CD4-positive, alpha-beta T cell (primary cell): ENCODE measurements at regions not wholly inside any gene's neighbourhood (a gene's known extent, or its start where the extent isn't known, plus 50 kb on each side); places are given as distances from the start of the nearest gene placed in this dataset.

Source experiments
- ATAC-seq: fragments of 200-7000 bp; cut with Tn5 transposase; one replicate; pipeline ENCODE4 v1.10.0; 2022; ENCODE audit warnings: mild to moderate bottlenecking; ENCODE audit not compliant: poor library complexity
- CTCF ChIA-PET: fragments of 350-600 bp; sonication (Branson Sonifier 250); formaldehyde crosslinking; loops from one replicate; lab custom pipeline; 2021; ENCODE audit warnings: antibody characterized with exemption, inconsistent platforms; lab: Charles Lee
- POLR2A ChIA-PET: fragments of 350-600 bp; sonication (Branson Sonifier 250); formaldehyde crosslinking; loops from one replicate; lab custom pipeline; 2021; ENCODE audit warnings: antibody characterized with exemption, inconsistent platforms; lab: Charles Lee
- DNase-seq, 14 experiments: peaks; one replicate each; pipeline ENCODE4 v3.0.0-alpha.2; 2013 to 2020; ENCODE audit warnings: mixed read lengths in 2 of 14
- H3K27ac ChIP-seq, 2 donors: one replicate each; pipeline versions ENCODE4 v1.5.1 to v1.7.0; 2013; ENCODE audit warnings: low read length in 2 of 2, low read depth in 1 of 2, mild to moderate bottlenecking in 1 of 2
- H3K27me3 ChIP-seq, 2 experiments: 1 replicate in 1 of 2; 2 replicates in 1 of 2; pipeline versions ENCODE4 v1.6.1 to v1.7.0; 2013; ENCODE audit warnings: low read length in 2 of 2, control low read depth in 1 of 2, mild to moderate bottlenecking in 1 of 2, moderate library complexity in 1 of 2; ENCODE audit not compliant: insufficient read depth in 2 of 2, control insufficient read depth in 1 of 2
- H3K36me3 ChIP-seq: one replicate; pipeline ENCODE4 v1.6.1; 2013; ENCODE audit warnings: low read length, control low read depth; ENCODE audit not compliant: insufficient read depth
- H3K4me1 ChIP-seq: one replicate; pipeline ENCODE4 v1.6.1; 2013; ENCODE audit warnings: low read length, control low read depth; ENCODE audit not compliant: insufficient read depth
- H3K4me3 ChIP-seq: one replicate; pipeline ENCODE4 v1.5.1; 2013; ENCODE audit warnings: mild to moderate bottlenecking, low read length, moderate library complexity
- H3K9me3 ChIP-seq, 2 experiments: 1 replicate in 1 of 2; 2 replicates in 1 of 2; pipeline versions ENCODE4 v1.6.1 to v1.7.0; 2013; ENCODE audit warnings: low read length in 2 of 2, mild to moderate bottlenecking in 2 of 2, control low read depth in 1 of 2, moderate library complexity in 1 of 2; ENCODE audit not compliant: control insufficient read depth in 1 of 2, insufficient read depth in 1 of 2
- H3K27ac Mint-ChIP-seq: one replicate; pipeline ENCODE4 v1.8.0; 2020; ENCODE audit warnings: mixed read lengths
- H3K27me3 Mint-ChIP-seq: one replicate; pipeline ENCODE4 v1.8.0; 2021; ENCODE audit warnings: mixed read lengths
- H3K36me3 Mint-ChIP-seq: one replicate; pipeline ENCODE4 v1.8.0; 2021; ENCODE audit warnings: low read depth, mixed read lengths
- H3K4me1 Mint-ChIP-seq: one replicate; pipeline ENCODE4 v1.8.0; 2021; ENCODE audit warnings: low read depth, mixed read lengths
- H3K4me3 Mint-ChIP-seq: one replicate; pipeline ENCODE4 v1.8.0; 2020; ENCODE audit warnings: mild to moderate bottlenecking, mixed read lengths
- H3K9me3 Mint-ChIP-seq: one replicate; pipeline ENCODE4 v1.8.0; 2020; ENCODE audit warnings: mixed read lengths
- CTCF ChIP-seq: fragments of 200-600 bp; IDR thresholded peaks from one replicate; pipeline ENCODE4 v1.8.0; 2022; ENCODE audit warnings: antibody characterized with exemption, mild to moderate bottlenecking
- intact Hi-C, 2 experiments: fragments of 100-400 bp; cut with DNase I in 1 of 2; cut with micrococcal nuclease in 1 of 2; formaldehyde crosslinking; loops; one replicate each; pipeline versions ENCODE4 v1.15.1 to v1.9.0; 2023 to 2025; cut with DNase I, micrococcal nuclease

- no peak for DNase-seq
- no peak for TF ChIP-seq CTCF
- no peaks in the 10 kb centered on the region for H3K27me3 ChIP-seq
- H3K9me3 ChIP-seq: peaks cover 0 to 6% of the 10 kb centered on the region in 2 experiments
- H3K27ac ChIP-seq: no peak overlapping the region
- ChIA-PET POLR2A (no interaction called here), CTCF (no interaction called here)
- no peaks in the 10 kb centered on the region for H3K4me1 ChIP-seq
- Mint-ChIP-seq H3K27ac (no peak overlapping the region), H3K36me3 (no peaks in the 10 kb centered on the region), H3K4me1 (no peaks in the 10 kb centered on the region), H3K27me3 (no peaks in the 10 kb centered on the region), H3K9me3 (peaks cover 3% of the 10 kb centered on the region), H3K4me3 (no peak overlapping the region)
- ATAC-seq: no peak
- H3K4me3 ChIP-seq: no peak overlapping the region
- H3K36me3 ChIP-seq: no peaks in the 10 kb centered on the region
- intact Hi-C loops: no loop called here
These were observed 492.5 kb downstream of the ACTL7B start for GRCh38 chr9:108363311-108363710.

- H3K27ac Mint-ChIP-seq: no peak overlapping the region
- H3K4me3 Mint-ChIP-seq: no peak overlapping the region
- intact Hi-C loops: no loop called here
- ChIA-PET POLR2A (no interaction called here), CTCF (no interaction called here)
- no peak for DNase-seq
- H3K27ac ChIP-seq: no peak overlapping the region
- TF ChIP-seq CTCF: no peak
- H3K27me3 Mint-ChIP-seq: no peaks in the 10 kb centered on the region
- H3K9me3 Mint-ChIP-seq: peaks cover 3% of the 10 kb centered on the region
- H3K36me3 Mint-ChIP-seq: no peaks in the 10 kb centered on the region
- ATAC-seq: no peak
- H3K4me1 ChIP-seq: no peaks in the 10 kb centered on the region
- H3K9me3 ChIP-seq: peaks cover 0 to 6% of the 10 kb centered on the region in 2 experiments
- H3K4me3 ChIP-seq: no peak overlapping the region
- H3K4me1 Mint-ChIP-seq: no peaks in the 10 kb centered on the region
- no peaks in the 10 kb centered on the region for H3K36me3 ChIP-seq
- H3K27me3 ChIP-seq: no peaks in the 10 kb centered on the region
These were observed 495.5 kb downstream of the ACTL7B start for GRCh38 chr9:108360304-108360703.

GRCh38 chr9:108356806-108357205 is 499.0 kb downstream of the ACTL7B start:
- Mint-ChIP-seq H3K27me3 (no peaks in the 10 kb centered on the region), H3K36me3 (no peaks in the 10 kb centered on the region), H3K4me1 (no peaks in the 10 kb centered on the region), H3K4me3 (no peak overlapping the region), H3K27ac (no peak overlapping the region), H3K9me3 (peaks cover 3% of the 10 kb centered on the region)
- Histone ChIP-seq H3K27me3 (no peaks in the 10 kb centered on the region), H3K4me3 (no peak overlapping the region), H3K36me3 (no peaks in the 10 kb centered on the region), H3K27ac (no peak overlapping the region), H3K4me1 (no peaks in the 10 kb centered on the region), H3K9me3 (peaks cover 0 to 5% of the 10 kb centered on the region in 2 experiments)
- intact Hi-C loops: loop anchor here in 1 of 2 experiments (5.0 kb wide), 1 partner anchor 35 kb away; no protein-coding TSS in a partner anchor
- no peak for DNase-seq
- ATAC-seq: no peak
- CTCF ChIA-PET: no interaction called here
- POLR2A ChIA-PET: no interaction called here
- no peak for TF ChIP-seq CTCF
